Ovary (tissue), 3 donors: ENCODE measurements at regions not wholly inside any gene's neighbourhood (a gene's known extent, or its start where the extent isn't known, plus 50 kb on each side); places are given as distances from the start of the nearest gene placed in this dataset.

ENCODE experiments used
- POLR2A ChIP-seq: fragments of 450-650 bp; IDR thresholded peaks from one replicate; pipeline ENCODE4 v1.6.1; 2017; ENCODE audit warnings: antibody characterized with exemption, mild to moderate bottlenecking, moderate library complexity
- TF ChIP-seq, protein P1 (sequence below), 3 donors: fragments of 450-650 bp in 2 of 3; fragments of 200-600 bp in 1 of 3; IDR thresholded peaks; one replicate each; pipeline versions ENCODE4 v1.5.1 to v1.8.0; 2016 to 2022; ENCODE audit warnings: antibody characterized with exemption in 3 of 3, mild to moderate bottlenecking in 1 of 3
- donor health status: DM: no; HTN: no; CAD: no.

DNA sequence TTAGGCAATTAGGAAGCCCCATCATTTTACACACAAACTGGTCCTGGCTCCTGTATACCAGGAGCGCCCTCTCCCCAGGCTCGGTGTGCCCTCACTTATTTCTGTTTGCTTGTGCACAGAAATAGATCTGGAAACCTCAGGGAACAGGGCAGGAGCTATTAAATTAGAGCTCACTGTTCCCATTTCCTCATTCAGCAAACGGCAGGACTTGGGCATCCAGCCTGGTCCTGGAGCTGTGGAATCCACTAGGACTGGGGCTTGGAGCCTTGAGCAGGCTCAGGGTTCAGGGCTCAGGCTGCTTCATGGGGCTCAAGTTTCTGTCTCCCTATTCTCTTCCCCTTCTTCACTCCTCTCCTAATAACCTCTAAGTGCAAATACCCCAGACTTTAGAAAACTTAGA, 91.3 kb downstream of the VCPKMT start:
- TF ChIP-seq, protein P1, sequence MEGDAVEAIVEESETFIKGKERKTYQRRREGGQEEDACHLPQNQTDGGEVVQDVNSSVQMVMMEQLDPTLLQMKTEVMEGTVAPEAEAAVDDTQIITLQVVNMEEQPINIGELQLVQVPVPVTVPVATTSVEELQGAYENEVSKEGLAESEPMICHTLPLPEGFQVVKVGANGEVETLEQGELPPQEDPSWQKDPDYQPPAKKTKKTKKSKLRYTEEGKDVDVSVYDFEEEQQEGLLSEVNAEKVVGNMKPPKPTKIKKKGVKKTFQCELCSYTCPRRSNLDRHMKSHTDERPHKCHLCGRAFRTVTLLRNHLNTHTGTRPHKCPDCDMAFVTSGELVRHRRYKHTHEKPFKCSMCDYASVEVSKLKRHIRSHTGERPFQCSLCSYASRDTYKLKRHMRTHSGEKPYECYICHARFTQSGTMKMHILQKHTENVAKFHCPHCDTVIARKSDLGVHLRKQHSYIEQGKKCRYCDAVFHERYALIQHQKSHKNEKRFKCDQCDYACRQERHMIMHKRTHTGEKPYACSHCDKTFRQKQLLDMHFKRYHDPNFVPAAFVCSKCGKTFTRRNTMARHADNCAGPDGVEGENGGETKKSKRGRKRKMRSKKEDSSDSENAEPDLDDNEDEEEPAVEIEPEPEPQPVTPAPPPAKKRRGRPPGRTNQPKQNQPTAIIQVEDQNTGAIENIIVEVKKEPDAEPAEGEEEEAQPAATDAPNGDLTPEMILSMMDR (IDR thresholded peaks at IDR 0.05) = no peak
- no peak for TF ChIP-seq POLR2A
